ENCODE measurements at regions not wholly inside any gene's neighbourhood (a gene's known extent, or its start where the extent isn't known, plus 50 kb on each side); places are given as distances from the start of the nearest gene placed in this dataset.

GRCh38 chr6:121760191-121760590 is 324.7 kb downstream of the GJA1 start (continued):
- TF ChIP-seq ZNF449 (tag by site-specific recombination; IDR thresholded peaks at IDR 0.05) (no peak), ZNF148 (tag by site-specific recombination; IDR thresholded peaks at IDR 0.05; ENCODE audit: borderline replicate concordance) (no peak)

GRCh38 chr6:121760745-121761144 is 325.3 kb downstream of the GJA1 start:
- no peak for TF ChIP-seq SCRT2 (tag by site-specific recombination; IDR thresholded peaks at IDR 0.05)
- no peak for TF ChIP-seq REST (tag by site-specific recombination; IDR thresholded peaks at IDR 0.05)
- no peak for TF ChIP-seq GLIS2 (tag by site-specific recombination; IDR thresholded peaks at IDR 0.05)
- TF ChIP-seq ZNF133 (tag by site-specific recombination; IDR thresholded peaks at IDR 0.05): no peak
- no peak for TF ChIP-seq ZNF548 (tag by site-specific recombination; IDR thresholded peaks at IDR 0.05)
- TF ChIP-seq FEZF1 (tag by site-specific recombination; IDR thresholded peaks at IDR 0.05): no peak
- no peak for TF ChIP-seq ZNF280D (tag by site-specific recombination; IDR thresholded peaks at IDR 0.05)
- TF ChIP-seq ZNF26 (tag by site-specific recombination; IDR thresholded peaks at IDR 0.05): no peak
- TF ChIP-seq ZNF2 (tag by site-specific recombination; IDR thresholded peaks at IDR 0.05): no peak
- no peak for TF ChIP-seq ZNF791 (tag by site-specific recombination; IDR thresholded peaks at IDR 0.05)
- no peak for TF ChIP-seq TRIM28 (IDR thresholded peaks at IDR 0.05; ENCODE audit: borderline replicate concordance, low read length)
- no peak for TF ChIP-seq MZF1 (tag by site-specific recombination; IDR thresholded peaks at IDR 0.05; ENCODE audit: borderline replicate concordance)
- no peak for TF ChIP-seq PRDM1 (tag by site-specific recombination; IDR thresholded peaks at IDR 0.05)
- TF ChIP-seq ZNF394 (tag by site-specific recombination; IDR thresholded peaks at IDR 0.05; ENCODE audit: borderline replicate concordance): no peak
- ChIA-PET POLR2A (interaction anchor here (0.6 kb wide), 1 partner anchor 1665 kb away, joined by 6 read pairs; no protein-coding TSS in a partner anchor), CTCF (no interaction called here)
- H3K27ac ChIP-seq (ENCODE audit: extremely low read depth, low read depth, low read length): no peak overlapping the region
- H3K4me1 ChIP-seq (ENCODE audit: control insufficient read depth, insufficient read depth, low read length): no peaks in the 10 kb centered on the region
- H3K4me3 ChIP-seq (ENCODE audit: low read depth, low read length): no peak overlapping the region
- no peaks in the 10 kb centered on the region for H3K9me3 ChIP-seq (ENCODE audit: control insufficient read depth, insufficient read depth, low read depth, low read length)
- H3K36me3 ChIP-seq (ENCODE audit: control insufficient read depth in 2 of 2, insufficient read depth in 1 of 2, low read length in 2 of 2): no peaks in the 10 kb centered on the region
